DOHH2 (cell line): ENCODE measurements at regions not wholly inside any gene's neighbourhood (a gene's known extent, or its start where the extent isn't known, plus 50 kb on each side); places are given as distances from the start of the nearest gene placed in this dataset.

Source experiments
- EZH2phosphoT487 ChIP-seq: fragments of 200-600 bp; sonication (generic); IDR thresholded peaks from 2 replicates; pipeline ENCODE4 v1.6.1; 2017; ENCODE audit warnings: borderline replicate concordance, mild to moderate bottlenecking, antibody characterized with exemption, low read length, moderate library complexity, mixed read lengths
- TF ChIP-seq, protein P1 (sequence below): fragments of 200-600 bp; sonication (generic); IDR thresholded peaks from one replicate; pipeline ENCODE4 v1.5.1; 2014; ENCODE audit warnings: antibody characterized with exemption, mild to moderate bottlenecking, low read depth, low read length; ENCODE audit not compliant: poor library complexity, severe bottlenecking

GRCh38 chr2:212858496-212858895 is 292.9 kb downstream of the IKZF2 start:
- no peak for TF ChIP-seq EZH2phosphoT487
- TF ChIP-seq, protein P1, sequence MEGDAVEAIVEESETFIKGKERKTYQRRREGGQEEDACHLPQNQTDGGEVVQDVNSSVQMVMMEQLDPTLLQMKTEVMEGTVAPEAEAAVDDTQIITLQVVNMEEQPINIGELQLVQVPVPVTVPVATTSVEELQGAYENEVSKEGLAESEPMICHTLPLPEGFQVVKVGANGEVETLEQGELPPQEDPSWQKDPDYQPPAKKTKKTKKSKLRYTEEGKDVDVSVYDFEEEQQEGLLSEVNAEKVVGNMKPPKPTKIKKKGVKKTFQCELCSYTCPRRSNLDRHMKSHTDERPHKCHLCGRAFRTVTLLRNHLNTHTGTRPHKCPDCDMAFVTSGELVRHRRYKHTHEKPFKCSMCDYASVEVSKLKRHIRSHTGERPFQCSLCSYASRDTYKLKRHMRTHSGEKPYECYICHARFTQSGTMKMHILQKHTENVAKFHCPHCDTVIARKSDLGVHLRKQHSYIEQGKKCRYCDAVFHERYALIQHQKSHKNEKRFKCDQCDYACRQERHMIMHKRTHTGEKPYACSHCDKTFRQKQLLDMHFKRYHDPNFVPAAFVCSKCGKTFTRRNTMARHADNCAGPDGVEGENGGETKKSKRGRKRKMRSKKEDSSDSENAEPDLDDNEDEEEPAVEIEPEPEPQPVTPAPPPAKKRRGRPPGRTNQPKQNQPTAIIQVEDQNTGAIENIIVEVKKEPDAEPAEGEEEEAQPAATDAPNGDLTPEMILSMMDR, result no peak
